ENCODE measurements at regions not wholly inside any gene's neighbourhood (a gene's known extent, or its start where the extent isn't known, plus 50 kb on each side); places are given as distances from the start of the nearest gene placed in this dataset.

- TF ChIP-seq PRDM2 (tag by site-specific recombination; IDR thresholded peaks at IDR 0.05; ENCODE audit: borderline replicate concordance): no peak
- TF ChIP-seq, protein P1, sequence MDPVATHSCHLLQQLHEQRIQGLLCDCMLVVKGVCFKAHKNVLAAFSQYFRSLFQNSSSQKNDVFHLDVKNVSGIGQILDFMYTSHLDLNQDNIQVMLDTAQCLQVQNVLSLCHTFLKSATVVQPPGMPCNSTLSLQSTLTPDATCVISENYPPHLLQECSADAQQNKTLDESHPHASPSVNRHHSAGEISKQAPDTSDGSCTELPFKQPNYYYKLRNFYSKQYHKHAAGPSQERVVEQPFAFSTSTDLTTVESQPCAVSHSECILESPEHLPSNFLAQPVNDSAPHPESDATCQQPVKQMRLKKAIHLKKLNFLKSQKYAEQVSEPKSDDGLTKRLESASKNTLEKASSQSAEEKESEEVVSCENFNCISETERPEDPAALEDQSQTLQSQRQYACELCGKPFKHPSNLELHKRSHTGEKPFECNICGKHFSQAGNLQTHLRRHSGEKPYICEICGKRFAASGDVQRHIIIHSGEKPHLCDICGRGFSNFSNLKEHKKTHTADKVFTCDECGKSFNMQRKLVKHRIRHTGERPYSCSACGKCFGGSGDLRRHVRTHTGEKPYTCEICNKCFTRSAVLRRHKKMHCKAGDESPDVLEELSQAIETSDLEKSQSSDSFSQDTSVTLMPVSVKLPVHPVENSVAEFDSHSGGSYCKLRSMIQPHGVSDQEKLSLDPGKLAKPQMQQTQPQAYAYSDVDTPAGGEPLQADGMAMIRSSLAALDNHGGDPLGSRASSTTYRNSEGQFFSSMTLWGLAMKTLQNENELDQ (tag by site-specific recombination; IDR thresholded peaks at IDR 0.05; ENCODE audit: low read depth): no peak
- peak; percentile 79 for TF ChIP-seq ZEB2 (tag by site-specific recombination; IDR thresholded peaks at IDR 0.05)
- peak; percentile 98 for TF ChIP-seq HIC1 (tag by site-specific recombination; IDR thresholded peaks at IDR 0.05)
- peak; percentile 44; the same call in 1 of the 2 replicates for TF ChIP-seq PATZ1 (tag by site-specific recombination; IDR thresholded peaks at IDR 0.05)
- peak; percentile 59 for TF ChIP-seq SP7 (tag by site-specific recombination; IDR thresholded peaks at IDR 0.05)
- TF ChIP-seq ZNF37A (tag by site-specific recombination; IDR thresholded peaks at IDR 0.05): no peak
- peak; percentile 47; the same call in 1 of the 2 replicates for TF ChIP-seq ZBTB17 (tag by site-specific recombination; IDR thresholded peaks at IDR 0.05)
- peak; percentile 63 for TF ChIP-seq ZNF366 (tag by site-specific recombination; conservative IDR thresholded peaks at IDR 0.05)
- TF ChIP-seq, protein P2, sequence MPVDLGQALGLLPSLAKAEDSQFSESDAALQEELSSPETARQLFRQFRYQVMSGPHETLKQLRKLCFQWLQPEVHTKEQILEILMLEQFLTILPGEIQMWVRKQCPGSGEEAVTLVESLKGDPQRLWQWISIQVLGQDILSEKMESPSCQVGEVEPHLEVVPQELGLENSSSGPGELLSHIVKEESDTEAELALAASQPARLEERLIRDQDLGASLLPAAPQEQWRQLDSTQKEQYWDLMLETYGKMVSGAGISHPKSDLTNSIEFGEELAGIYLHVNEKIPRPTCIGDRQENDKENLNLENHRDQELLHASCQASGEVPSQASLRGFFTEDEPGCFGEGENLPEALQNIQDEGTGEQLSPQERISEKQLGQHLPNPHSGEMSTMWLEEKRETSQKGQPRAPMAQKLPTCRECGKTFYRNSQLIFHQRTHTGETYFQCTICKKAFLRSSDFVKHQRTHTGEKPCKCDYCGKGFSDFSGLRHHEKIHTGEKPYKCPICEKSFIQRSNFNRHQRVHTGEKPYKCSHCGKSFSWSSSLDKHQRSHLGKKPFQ (tag by site-specific recombination; IDR thresholded peaks at IDR 0.05): no peak
- TF ChIP-seq ZNF174 (tag by site-specific recombination; IDR thresholded peaks at IDR 0.05): no peak
- TF ChIP-seq MEIS1 (CRISPR knock-in tag; IDR thresholded peaks at IDR 0.05; ENCODE audit: borderline replicate concordance): no peak
- no peak for TF ChIP-seq ZNF350 (tag by site-specific recombination; IDR thresholded peaks at IDR 0.05)
- peak; percentile 34; the same call in 1 of the 2 replicates for TF ChIP-seq REST (tag by site-specific recombination; IDR thresholded peaks at IDR 0.05)
- TF ChIP-seq ZFP69B (tag by site-specific recombination; IDR thresholded peaks at IDR 0.05): peak; percentile 90
- TF ChIP-seq SP3 (tag by site-specific recombination; IDR thresholded peaks at IDR 0.05): 0 out of 2 replicates have a peak, but pooled peaks have one; percentile 16
- TF ChIP-seq ZNF184 (tag by site-specific recombination; IDR thresholded peaks at IDR 0.05): peak; percentile 55; the same call in 1 of the 2 replicates
- TF ChIP-seq ZIC2 (tag by site-specific recombination; IDR thresholded peaks at IDR 0.05): peak; percentile 81
- TF ChIP-seq GLIS1 (tag by site-specific recombination; IDR thresholded peaks at IDR 0.05): peak; percentile 30; the same call in 1 of the 2 replicates
- TF ChIP-seq ZNF629 (tag by site-specific recombination; IDR thresholded peaks at IDR 0.05): peak; percentile 89
- peak; percentile 23; the same call in 1 of the 2 replicates for TF ChIP-seq ZNF600 (tag by site-specific recombination; IDR thresholded peaks at IDR 0.05)
Measured at GRCh38 chr2:15730545-15731212, 139.0 kb downstream of the DDX1 start (continued).
